AG04450 (cell line): ENCODE measurements at regions not wholly inside any gene's neighbourhood (a gene's known extent, or its start where the extent isn't known, plus 50 kb on each side); places are given as distances from the start of the nearest gene placed in this dataset.
A peak's percentile ranks its signal among the peaks of the same experiment; 100 is the strongest.

Experiments
- CTCF ChIA-PET: fragments of 300-600, 350-600 bp; formaldehyde crosslinking; extraction: SDS; loops from one replicate; lab custom pipeline; 2022; ENCODE audit warnings: antibody characterized with exemption, inconsistent platforms; lab: Charles Lee
- POLR2A ChIA-PET: fragments of 350-600 bp; formaldehyde crosslinking; extraction: SDS; loops from one replicate; lab custom pipeline; 2021; ENCODE audit warnings: antibody characterized with exemption, inconsistent platforms; lab: Yijun Ruan, JAX
- DNase-seq: peaks from one replicate; pipeline ENCODE4 v3.0.0-alpha.2; 2011; ENCODE audit warnings: low read depth, low spot score
- H3K27ac ChIP-seq: one replicate; pipeline ENCODE4 v1.5.1; 2012; ENCODE audit warnings: low read depth, low read length, control low read depth
- H3K27me3 ChIP-seq: one replicate; pipeline ENCODE4 v1.6.0; 2012; ENCODE audit warnings: low read length; ENCODE audit not compliant: control insufficient read depth, insufficient read depth
- H3K4me3 ChIP-seq: 2 replicates; pipeline ENCODE4 v1.5.1; 2011; ENCODE audit warnings: mild to moderate bottlenecking, low read depth, low read length, control low read depth
- H3K9me3 ChIP-seq: 2 replicates; pipeline ENCODE4 v1.5.1; 2012; ENCODE audit warnings: low read length; ENCODE audit not compliant: control insufficient read depth, insufficient read depth
- TF ChIP-seq, protein P1 (sequence below): IDR thresholded peaks from 2 replicates; pipeline ENCODE4 v1.5.1; 2011; ENCODE audit warnings: low read depth, low read length, control low read depth, inconsistent platforms

DNA sequence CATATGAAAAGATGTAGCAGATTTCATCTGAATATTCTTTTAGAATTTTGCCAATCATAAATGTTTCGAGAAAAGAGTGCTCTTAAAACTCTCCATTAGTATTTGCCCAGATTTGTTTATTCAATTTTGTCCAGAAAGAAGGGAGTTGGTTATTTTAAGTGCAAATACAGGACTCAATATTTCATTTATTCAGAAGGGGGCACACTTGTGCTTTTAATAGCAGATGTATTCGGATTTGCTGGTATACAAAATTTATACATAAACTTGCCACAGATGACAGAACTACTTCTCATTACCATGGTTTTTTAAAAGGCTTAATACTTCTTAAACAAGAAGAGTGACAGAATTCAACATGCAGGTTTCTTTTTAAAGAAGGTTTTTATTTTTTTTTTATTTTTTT lies 69.8 kb upstream of the GRM7 start:
- Histone ChIP-seq H3K27me3 (no peaks in the 10 kb centered on the region), H3K4me3 (no peak overlapping the region), H3K9me3 (no peaks in the 10 kb centered on the region), H3K27ac (no peak overlapping the region)
- ChIA-PET POLR2A (no interaction called here), CTCF (no interaction called here)
- TF ChIP-seq, protein P1, sequence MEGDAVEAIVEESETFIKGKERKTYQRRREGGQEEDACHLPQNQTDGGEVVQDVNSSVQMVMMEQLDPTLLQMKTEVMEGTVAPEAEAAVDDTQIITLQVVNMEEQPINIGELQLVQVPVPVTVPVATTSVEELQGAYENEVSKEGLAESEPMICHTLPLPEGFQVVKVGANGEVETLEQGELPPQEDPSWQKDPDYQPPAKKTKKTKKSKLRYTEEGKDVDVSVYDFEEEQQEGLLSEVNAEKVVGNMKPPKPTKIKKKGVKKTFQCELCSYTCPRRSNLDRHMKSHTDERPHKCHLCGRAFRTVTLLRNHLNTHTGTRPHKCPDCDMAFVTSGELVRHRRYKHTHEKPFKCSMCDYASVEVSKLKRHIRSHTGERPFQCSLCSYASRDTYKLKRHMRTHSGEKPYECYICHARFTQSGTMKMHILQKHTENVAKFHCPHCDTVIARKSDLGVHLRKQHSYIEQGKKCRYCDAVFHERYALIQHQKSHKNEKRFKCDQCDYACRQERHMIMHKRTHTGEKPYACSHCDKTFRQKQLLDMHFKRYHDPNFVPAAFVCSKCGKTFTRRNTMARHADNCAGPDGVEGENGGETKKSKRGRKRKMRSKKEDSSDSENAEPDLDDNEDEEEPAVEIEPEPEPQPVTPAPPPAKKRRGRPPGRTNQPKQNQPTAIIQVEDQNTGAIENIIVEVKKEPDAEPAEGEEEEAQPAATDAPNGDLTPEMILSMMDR, result no peak
- DNase-seq, result no peak

DNA sequence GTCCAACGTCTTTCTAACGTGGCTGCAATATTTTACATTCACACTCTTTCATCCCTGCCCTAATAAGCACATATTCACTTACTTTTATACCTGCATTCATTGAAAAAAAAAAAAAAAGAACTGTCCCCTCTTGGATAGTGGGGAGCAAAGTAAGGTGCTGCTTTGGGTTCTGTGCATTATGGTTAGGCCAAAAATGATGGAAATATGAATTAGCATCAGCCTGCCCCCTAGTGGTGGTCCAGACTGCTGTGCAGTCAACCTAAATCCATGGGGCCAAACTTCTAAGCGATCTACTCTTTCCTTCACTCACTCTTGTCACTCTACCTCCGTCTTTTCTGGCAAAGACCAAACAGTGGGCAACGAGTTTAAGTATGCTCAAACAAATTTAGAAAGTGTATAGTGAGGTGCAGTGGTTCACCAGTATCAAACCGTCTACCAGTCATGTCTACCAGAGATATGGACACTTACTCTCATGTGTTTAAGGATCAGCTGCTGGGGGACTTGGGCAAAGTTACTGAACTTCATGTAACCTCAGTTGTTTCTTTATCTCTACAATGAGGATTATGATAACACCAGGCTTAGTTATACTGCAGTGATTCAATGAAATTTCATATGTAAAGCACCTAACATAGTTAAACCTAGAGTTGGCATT lies 61.5 kb upstream of the GRM7 start:
- CTCF ChIA-PET, result interaction anchor here (0.7 kb wide), 1 partner anchor 1987 kb away, joined by 3 read pairs; no protein-coding TSS in a partner anchor
- Histone ChIP-seq H3K9me3 (peaks cover 6% of the 10 kb centered on the region), H3K27ac (no peak overlapping the region), H3K27me3 (no peaks in the 10 kb centered on the region), H3K4me3 (no peak overlapping the region)
- TF ChIP-seq, protein P1, result peak; percentile 50
- no peak for DNase-seq
- POLR2A ChIA-PET, result no interaction called here

DNA sequence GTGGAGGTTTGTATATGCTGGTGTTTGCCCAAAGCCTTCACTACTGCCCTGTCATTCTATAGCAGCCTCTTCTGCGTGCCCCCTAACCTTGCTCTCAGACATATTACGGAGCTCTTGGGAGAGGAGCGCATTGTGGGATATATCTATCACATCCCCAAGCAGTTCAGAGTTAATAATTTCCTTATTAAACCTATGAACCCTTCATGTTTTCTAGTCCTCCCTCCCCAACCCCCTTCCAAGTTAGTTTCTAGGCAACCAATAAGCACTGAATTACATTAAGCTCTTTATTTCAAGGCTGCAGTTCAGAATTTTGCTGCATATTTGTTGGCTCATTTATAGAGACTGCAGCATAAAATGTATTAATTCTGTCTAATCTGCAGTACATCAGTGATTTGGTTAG lies 57.3 kb upstream of the GRM7 start:
- TF ChIP-seq, protein P1, result no peak
- H3K9me3 ChIP-seq, result peaks cover 6% of the 10 kb centered on the region
- ChIA-PET POLR2A (no interaction called here), CTCF (interaction anchor here (0.6 kb wide), 1 partner anchor 63 kb away, joined by 4 read pairs; no protein-coding TSS in a partner anchor)
- H3K27me3 ChIP-seq, result no peaks in the 10 kb centered on the region
- DNase-seq, result no peak
- H3K27ac ChIP-seq, result no peak overlapping the region
- no peak overlapping the region for H3K4me3 ChIP-seq

DNA sequence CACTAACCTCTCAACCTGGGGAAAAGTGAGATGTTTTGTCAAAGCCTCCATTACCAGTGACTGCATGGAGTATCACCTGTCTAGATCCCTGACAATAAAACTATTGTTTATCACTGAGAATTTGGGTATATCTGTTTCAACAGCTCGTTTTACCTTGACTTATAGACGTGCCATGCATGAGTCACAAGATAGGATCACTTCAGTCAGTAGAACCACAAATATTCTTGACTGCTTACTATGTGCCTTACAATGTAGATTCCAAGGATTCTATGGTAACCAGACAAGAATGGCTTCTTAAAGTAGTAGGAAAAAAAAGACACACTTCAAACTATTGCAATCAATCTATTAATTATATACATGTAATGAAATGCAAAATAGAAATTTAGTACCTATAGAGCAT lies 55.7 kb upstream of the GRM7 start:
- CTCF ChIA-PET, result no interaction called here
- DNase-seq, result no peak
- TF ChIP-seq, protein P1, result no peak
- POLR2A ChIA-PET, result no interaction called here
- H3K27me3 ChIP-seq, result no peaks in the 10 kb centered on the region
- peaks cover 6% of the 10 kb centered on the region for H3K9me3 ChIP-seq
- H3K27ac ChIP-seq, result no peak overlapping the region
- no peak overlapping the region for H3K4me3 ChIP-seq

DNA sequence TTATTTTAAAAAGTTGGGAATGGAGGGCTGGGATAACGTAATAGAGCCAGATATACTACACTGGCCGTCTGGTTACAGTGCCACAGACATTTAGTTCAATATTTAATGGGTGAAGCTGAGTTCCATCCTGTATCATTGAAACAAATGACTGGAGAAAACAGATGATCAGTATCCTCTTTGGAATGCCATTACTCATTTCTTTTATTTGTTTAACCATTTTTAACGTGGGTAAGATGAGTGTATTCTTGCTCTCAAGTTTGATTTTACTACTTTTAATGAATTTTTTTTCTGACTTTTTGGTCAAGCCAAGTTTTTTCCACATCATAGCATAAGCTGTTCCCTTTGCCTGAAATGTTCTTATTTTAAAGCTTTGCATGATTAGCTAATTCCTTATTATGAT lies 53.9 kb upstream of the GRM7 start:
- ChIA-PET POLR2A (no interaction called here), CTCF (no interaction called here)
- Histone ChIP-seq H3K9me3 (peaks cover 4% of the 10 kb centered on the region), H3K4me3 (no peak overlapping the region), H3K27ac (no peak overlapping the region), H3K27me3 (no peaks in the 10 kb centered on the region)
- TF ChIP-seq, protein P1, result no peak
- no peak for DNase-seq
